ENCODE measurements at regions not wholly inside any gene's neighbourhood (a gene's known extent, or its start where the extent isn't known, plus 50 kb on each side); places are given as distances from the start of the nearest gene placed in this dataset.
A peak's percentile ranks its signal among the peaks of the same experiment; 100 is the strongest.

- DNase-seq (ENCODE audit: low spot score): no peak
Observed at GRCh38 chr12:97936165-97936564, 473.6 kb downstream of the RMST start.

GRCh38 chr12:97938031-97938430 lies 475.4 kb downstream of the RMST start:
- DNase-seq (ENCODE audit: low spot score): no peak

- no peak for DNase-seq (ENCODE audit: low spot score)
Observed at GRCh38 chr12:97939156-97939555, 476.6 kb downstream of the RMST start.

- DNase-seq (ENCODE audit: low spot score): no peak
Observed at GRCh38 chr12:97940105-97940504, 477.5 kb downstream of the RMST start.

GRCh38 chr12:97940629-97941028 lies 478.0 kb downstream of the RMST start:
- DNase-seq (ENCODE audit: low spot score): no peak

- DNase-seq (ENCODE audit: low spot score): no peak
Observed at GRCh38 chr12:97941686-97942354, 479.2 kb downstream of the RMST start.

GRCh38 chr12:97943359-97943758 lies 480.8 kb downstream of the RMST start:
- DNase-seq (ENCODE audit: low spot score): no peak

GRCh38 chr12:97944576-97944975 lies 482.0 kb downstream of the RMST start:
- DNase-seq (ENCODE audit: low spot score): no peak

- DNase-seq (ENCODE audit: low spot score): no peak
Observed at GRCh38 chr12:97946701-97947100, 484.1 kb downstream of the RMST start.

- no peak for DNase-seq (ENCODE audit: low spot score)
Observed at GRCh38 chr12:97948591-97948990, 486.0 kb downstream of the RMST start.

GRCh38 chr12:97951239-97951638 lies 488.6 kb downstream of the RMST start:
- DNase-seq (ENCODE audit: low spot score): no peak

- DNase-seq (ENCODE audit: low spot score): no peak
Observed at GRCh38 chr12:97951717-97952116, 489.1 kb downstream of the RMST start.

- DNase-seq (ENCODE audit: low spot score): no peak
Observed at GRCh38 chr12:97957109-97957508, 494.5 kb downstream of the RMST start.

- DNase-seq (ENCODE audit: low spot score): no peak
Observed at GRCh38 chr12:97960225-97960624, 497.6 kb downstream of the RMST start.

- DNase-seq (ENCODE audit: low spot score): peak; percentile 17
Observed at GRCh38 chr12:97960741-97961608, 498.4 kb downstream of the RMST start.

- no peak for DNase-seq (ENCODE audit: low spot score)
Observed at GRCh38 chr12:97967831-97968230, 505.2 kb downstream of the RMST start.

GRCh38 chr12:97968641-97969197 lies 506.1 kb downstream of the RMST start:
- no peak for DNase-seq (ENCODE audit: low spot score)

GRCh38 chr12:97977870-97978405 lies 515.3 kb downstream of the RMST start:
- DNase-seq (ENCODE audit: low spot score): no peak

GRCh38 chr12:97982684-97983083 lies 520.1 kb downstream of the RMST start:
- no peak for DNase-seq (ENCODE audit: low spot score)

- no peak for DNase-seq (ENCODE audit: low spot score)
Observed at GRCh38 chr12:97983796-97984195, 521.2 kb downstream of the RMST start.

- DNase-seq (ENCODE audit: low spot score): no peak
Observed at GRCh38 chr12:97984436-97984835, 521.8 kb downstream of the RMST start.

- DNase-seq (ENCODE audit: low spot score): no peak
Observed at GRCh38 chr12:97984974-97985580, 522.5 kb downstream of the RMST start.

Measured in activated CD4-positive, alpha-beta T cell treated with anti-CD3 and anti-CD28 coated beads, Interleukin-2, Interleukin-4, amounts not matched to agents 100 ng/mL and 50 ng/mL, durations not matched to agents 16 hours and 8 hours (primary cell).